ENCODE measurements at regions not wholly inside any gene's neighbourhood (a gene's known extent, or its start where the extent isn't known, plus 50 kb on each side); places are given as distances from the start of the nearest gene placed in this dataset.

DNA sequence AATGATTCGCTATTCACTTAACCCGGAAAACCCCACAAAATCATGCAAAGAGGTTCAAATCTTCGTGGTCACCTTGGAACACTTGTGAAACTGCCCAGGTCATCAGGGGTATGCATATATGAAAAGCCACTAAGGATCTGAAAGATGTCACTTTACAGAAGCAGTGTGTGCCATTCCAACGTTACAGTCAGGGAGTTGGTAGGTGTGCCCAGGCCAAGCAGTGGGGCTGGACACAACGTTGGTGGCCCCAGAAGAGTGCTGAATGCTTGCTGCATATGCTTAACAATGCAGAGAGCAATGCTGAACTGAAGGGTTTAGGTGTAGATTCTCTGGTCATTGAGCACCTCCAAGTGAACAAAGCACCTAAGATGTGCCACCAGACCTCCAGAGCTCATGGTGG lies 51.1 kb upstream of the EIF5 start:
- TF ChIP-seq CTCF (tag by site-specific recombination; IDR thresholded peaks at IDR 0.05) (no peak), ZNF777 (tag by site-specific recombination; IDR thresholded peaks at IDR 0.05; ENCODE audit: borderline replicate concordance) (no peak), ZNF24 (tag by site-specific recombination; IDR thresholded peaks at IDR 0.05) (no peak), ZNF501 (tag by site-specific recombination; IDR thresholded peaks at IDR 0.05) (no peak), SALL2 (tag by site-specific recombination; IDR thresholded peaks at IDR 0.05; ENCODE audit: borderline replicate concordance) (no peak), ZBTB8A (tag by site-specific recombination; IDR thresholded peaks at IDR 0.05) (no peak), ZBTB7A (tag by site-specific recombination; IDR thresholded peaks at IDR 0.05; ENCODE audit: low read depth) (no peak)
- TF ChIP-seq, protein P1, sequence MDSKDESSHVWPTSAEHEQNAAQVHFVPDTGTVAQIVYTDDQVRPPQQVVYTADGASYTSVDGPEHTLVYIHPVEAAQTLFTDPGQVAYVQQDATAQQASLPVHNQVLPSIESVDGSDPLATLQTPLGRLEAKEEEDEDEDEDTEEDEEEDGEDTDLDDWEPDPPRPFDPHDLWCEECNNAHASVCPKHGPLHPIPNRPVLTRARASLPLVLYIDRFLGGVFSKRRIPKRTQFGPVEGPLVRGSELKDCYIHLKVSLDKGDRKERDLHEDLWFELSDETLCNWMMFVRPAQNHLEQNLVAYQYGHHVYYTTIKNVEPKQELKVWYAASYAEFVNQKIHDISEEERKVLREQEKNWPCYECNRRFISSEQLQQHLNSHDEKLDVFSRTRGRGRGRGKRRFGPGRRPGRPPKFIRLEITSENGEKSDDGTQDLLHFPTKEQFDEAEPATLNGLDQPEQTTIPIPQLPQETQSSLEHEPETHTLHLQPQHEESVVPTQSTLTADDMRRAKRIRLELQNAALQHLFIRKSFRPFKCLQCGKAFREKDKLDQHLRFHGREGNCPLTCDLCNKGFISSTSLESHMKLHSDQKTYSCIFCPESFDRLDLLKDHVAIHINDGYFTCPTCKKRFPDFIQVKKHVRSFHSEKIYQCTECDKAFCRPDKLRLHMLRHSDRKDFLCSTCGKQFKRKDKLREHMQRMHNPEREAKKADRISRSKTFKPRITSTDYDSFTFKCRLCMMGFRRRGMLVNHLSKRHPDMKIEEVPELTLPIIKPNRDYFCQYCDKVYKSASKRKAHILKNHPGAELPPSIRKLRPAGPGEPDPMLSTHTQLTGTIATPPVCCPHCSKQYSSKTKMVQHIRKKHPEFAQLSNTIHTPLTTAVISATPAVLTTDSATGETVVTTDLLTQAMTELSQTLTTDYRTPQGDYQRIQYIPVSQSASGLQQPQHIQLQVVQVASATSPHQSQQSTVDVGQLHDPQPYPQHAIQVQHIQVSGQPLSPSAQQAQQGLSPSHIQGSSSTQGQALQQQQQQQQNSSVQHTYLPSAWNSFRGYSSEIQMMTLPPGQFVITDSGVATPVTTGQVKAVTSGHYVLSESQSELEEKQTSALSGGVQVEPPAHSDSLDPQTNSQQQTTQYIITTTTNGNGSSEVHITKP (tag by site-specific recombination; IDR thresholded peaks at IDR 0.05), result no peak
- TF ChIP-seq, protein P2, sequence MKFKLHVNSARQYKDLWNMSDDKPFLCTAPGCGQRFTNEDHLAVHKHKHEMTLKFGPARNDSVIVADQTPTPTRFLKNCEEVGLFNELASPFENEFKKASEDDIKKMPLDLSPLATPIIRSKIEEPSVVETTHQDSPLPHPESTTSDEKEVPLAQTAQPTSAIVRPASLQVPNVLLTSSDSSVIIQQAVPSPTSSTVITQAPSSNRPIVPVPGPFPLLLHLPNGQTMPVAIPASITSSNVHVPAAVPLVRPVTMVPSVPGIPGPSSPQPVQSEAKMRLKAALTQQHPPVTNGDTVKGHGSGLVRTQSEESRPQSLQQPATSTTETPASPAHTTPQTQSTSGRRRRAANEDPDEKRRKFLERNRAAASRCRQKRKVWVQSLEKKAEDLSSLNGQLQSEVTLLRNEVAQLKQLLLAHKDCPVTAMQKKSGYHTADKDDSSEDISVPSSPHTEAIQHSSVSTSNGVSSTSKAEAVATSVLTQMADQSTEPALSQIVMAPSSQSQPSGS (tag by site-specific recombination; IDR thresholded peaks at IDR 0.05; ENCODE audit: low read depth), result no peak

Data from HEK293 (cell line).